Activated CD4-positive, alpha-beta T cell treated with anti-CD3 and anti-CD28 coated beads, Interleukin-2, amount 50 U/mL, for 16 hours (primary cell): ENCODE measurements at regions not wholly inside any gene's neighbourhood (a gene's known extent, or its start where the extent isn't known, plus 50 kb on each side); places are given as distances from the start of the nearest gene placed in this dataset.
"Not testable (repeated sequence)": the region's sequence is repeated elsewhere in the genome, so short reads cannot be mapped to it uniquely, and the experiment has no call there.

Experiments
- DNase-seq: peaks from one replicate; pipeline ENCODE4 v3.0.0-alpha.2; 2020

- no peak for DNase-seq
Measured at GRCh38 chr5:165360784-165361542, 1855.5 kb downstream of the MAT2B start.

DNA sequence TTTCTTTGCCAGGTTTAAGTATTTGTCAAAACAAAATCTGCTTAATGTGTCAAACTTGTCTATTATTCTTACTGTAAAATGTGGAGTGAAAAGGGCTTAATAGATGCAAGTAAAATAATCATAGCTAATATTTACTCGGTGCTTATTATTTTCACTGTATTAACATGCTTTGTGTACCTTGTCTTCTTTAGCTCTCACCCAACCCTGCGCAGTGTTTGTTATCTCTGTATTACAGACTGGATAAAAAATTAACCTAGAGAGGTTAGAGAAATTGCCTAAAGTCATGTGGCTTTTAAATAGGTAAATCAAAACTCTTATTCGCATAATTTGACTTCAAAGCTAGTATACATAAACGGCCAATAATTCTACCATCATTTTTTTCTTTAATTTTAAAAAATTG lies 1864.8 kb downstream of the MAT2B start:
- no peak for DNase-seq

- DNase-seq: no peak
Measured at GRCh38 chr5:165370794-165371193, 1865.4 kb downstream of the MAT2B start.

- DNase-seq: no peak
Measured at GRCh38 chr5:165375201-165375600, 1869.8 kb downstream of the MAT2B start.

DNA sequence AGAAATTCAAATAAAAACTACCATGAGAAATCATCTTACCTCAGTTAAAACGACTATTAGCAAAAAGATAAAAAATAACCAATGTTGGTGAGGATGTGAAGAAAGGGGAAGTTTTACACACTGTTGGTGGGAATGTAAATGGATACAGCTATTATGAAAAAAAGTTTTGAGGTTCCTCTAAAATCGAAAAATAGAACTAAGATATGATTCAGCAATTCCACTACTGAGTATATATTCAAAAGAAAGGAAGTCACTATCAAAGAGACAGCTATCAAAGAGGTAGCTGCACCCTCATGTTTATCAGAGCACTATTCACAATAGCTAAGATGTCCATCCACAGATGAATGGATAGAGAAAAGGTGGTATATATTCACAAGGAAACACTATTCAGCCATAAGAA lies 1888.4 kb downstream of the MAT2B start:
- DNase-seq: no peak

DNA sequence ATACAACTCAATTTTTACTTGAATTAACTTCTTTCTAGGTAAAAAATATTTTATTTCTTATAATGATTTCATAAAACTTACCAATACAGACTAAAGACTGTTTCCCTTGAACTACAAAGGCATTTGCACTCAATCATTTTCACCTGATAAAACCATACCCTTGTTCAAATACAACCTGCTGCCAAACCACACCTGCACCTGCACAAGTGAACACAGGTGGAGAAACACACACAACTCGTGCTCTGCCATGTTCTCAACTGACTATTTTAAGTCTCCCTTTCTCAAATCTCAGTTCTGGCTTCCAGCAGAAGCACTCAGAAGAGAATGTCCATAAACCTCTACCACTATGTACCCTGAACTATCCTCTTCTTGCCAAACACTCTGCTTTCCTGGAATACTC lies 1892.1 kb downstream of the MAT2B start:
- no peak for DNase-seq

DNA sequence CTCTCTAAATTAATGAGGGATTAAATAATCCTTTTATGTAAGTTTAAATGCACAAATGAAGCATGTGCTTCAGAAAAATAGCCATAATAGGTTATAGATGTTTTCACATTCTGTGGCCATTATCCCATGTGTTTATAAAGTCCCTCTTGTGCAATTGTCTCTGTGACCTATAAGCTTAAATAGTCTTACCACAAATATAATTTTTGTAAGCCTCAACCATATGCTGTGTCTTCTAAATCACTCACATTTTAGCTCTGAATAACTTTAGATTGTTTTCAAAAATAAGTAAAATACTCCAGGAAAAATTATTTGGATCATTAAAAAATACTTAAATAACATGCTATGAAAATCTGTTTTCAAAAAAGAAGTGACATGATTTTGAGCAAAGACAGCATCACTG lies 1894.7 kb downstream of the MAT2B start:
- DNase-seq: no peak

DNA sequence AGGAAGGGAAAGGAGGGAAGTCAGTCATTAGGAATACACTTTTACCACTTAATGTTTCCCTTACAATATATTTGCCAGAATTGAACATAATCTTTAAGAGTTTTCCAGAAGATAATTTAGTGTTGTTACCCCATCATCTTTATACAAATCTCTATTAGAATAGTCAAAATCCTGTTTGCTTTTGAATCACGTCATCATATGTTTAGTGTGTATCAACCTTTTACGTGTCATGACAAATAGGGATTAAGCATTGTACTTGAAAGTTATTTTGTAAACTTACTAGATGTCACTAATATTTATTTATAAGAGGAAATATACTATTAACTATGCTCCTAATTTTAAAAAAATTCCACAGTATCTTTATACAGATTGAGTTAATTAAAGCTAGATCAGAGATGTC lies 1899.5 kb downstream of the MAT2B start:
- DNase-seq: no peak

- DNase-seq: no peak
Measured at GRCh38 chr5:165405340-165405739, 1899.9 kb downstream of the MAT2B start.

GRCh38 chr5:165407352-165407751 lies 1901.9 kb downstream of the MAT2B start:
- DNase-seq: no peak

GRCh38 chr5:165410476-165410875 lies 1905.1 kb downstream of the MAT2B start:
- no peak for DNase-seq

- DNase-seq: not testable (repeated sequence)
Measured at GRCh38 chr5:165411532-165411931, 1906.1 kb downstream of the MAT2B start.

- no peak for DNase-seq
Measured at GRCh38 chr5:165420493-165420892, 1915.1 kb downstream of the MAT2B start.

GRCh38 chr5:165423697-165424299 lies 1918.4 kb downstream of the MAT2B start:
- DNase-seq: no peak

DNA sequence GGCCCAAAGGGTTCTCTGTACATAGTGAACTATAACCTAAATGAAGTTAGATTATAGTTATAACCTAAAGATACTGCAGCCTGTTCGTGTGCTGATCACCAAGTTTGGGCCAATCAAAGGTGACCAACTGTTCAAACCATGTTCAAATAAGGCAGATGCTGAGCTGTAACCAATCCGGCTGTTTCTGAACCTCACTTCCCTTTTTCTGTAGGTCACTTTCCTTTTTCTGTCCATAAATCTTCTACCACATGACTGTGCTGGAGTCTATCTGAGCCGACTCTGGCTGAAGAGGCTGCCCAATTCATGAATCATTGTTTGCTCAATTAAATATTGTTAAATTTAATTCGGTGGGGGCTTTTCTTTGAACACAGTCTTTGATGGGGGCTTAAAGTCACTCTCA lies 1920.2 kb downstream of the MAT2B start:
- no peak for DNase-seq

- no peak for DNase-seq
Measured at GRCh38 chr5:165448753-165449152, 1943.3 kb downstream of the MAT2B start.

DNA sequence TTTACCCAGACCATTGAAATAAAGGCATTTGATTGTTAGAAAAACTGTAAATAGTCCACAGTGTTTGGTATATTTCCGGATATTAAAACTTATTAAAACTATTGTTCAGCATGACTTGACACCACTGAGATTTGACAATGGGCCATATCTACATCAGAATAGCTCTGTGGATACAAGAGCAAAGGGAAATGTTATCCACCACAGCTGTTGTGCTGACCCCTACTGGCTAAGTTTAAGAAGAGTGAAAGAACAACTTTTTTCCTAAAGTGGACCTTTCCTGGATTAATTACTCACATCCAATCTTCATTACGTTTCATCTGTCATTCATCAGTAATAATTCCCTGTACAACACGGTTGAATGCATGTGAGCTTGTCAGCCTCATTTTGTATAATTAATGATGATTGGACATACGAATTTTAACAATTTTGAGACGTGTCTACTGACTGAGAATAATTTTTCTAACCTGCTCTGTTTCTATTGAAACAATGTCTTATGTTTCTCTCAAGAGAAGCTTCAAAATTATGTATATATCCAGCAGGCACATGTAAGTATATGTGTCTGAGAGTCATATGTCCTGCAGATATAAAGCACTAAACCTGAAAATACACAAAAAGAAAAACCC lies 1952.6 kb downstream of the MAT2B start:
- no peak for DNase-seq

GRCh38 chr5:165459232-165459631 lies 1953.8 kb downstream of the MAT2B start:
- DNase-seq: no peak

GRCh38 chr5:165460911-165461310 lies 1955.5 kb downstream of the MAT2B start:
- DNase-seq: no peak

GRCh38 chr5:165477546-165477945 lies 1972.1 kb downstream of the MAT2B start:
- DNase-seq: no peak

GRCh38 chr5:165495829-165496380 lies 1990.5 kb downstream of the MAT2B start:
- no peak for DNase-seq

GRCh38 chr5:165497707-165498106 lies 1992.3 kb downstream of the MAT2B start:
- DNase-seq: no peak

GRCh38 chr5:165502893-165503691 lies 1997.7 kb downstream of the MAT2B start:
- no peak for DNase-seq
